ENCODE measurements at regions not wholly inside any gene's neighbourhood (a gene's known extent, or its start where the extent isn't known, plus 50 kb on each side); places are given as distances from the start of the nearest gene placed in this dataset.
"Not testable (repeated sequence)": the region's sequence is repeated elsewhere in the genome, so short reads cannot be mapped to it uniquely, and the experiment has no call there.

- Mint-ChIP-seq H3K27ac (no peak overlapping the region), H3K4me3 (no peak overlapping the region), H3K36me3 (ENCODE audit: low read depth) (no peaks in the 10 kb centered on the region), H3K4me1 (ENCODE audit: low read depth) (peaks cover 5% of the 10 kb centered on the region), H3K9me3 (no peaks in the 10 kb centered on the region), H3K27me3 (ENCODE audit: low read depth) (peaks cover 14% of the 10 kb centered on the region)
These were observed 1233.2 kb upstream of the ZEB2 start for GRCh38 chr2:145753041-145753608.

GRCh38 chr2:145752091-145752806, 1232.3 kb upstream of the ZEB2 start:
- H3K27ac Mint-ChIP-seq = no peak overlapping the region
- no peak overlapping the region for H3K4me3 Mint-ChIP-seq
- H3K27me3 Mint-ChIP-seq (ENCODE audit: low read depth) = peaks cover 14% of the 10 kb centered on the region
- H3K9me3 Mint-ChIP-seq = no peaks in the 10 kb centered on the region
- no peaks in the 10 kb centered on the region for H3K36me3 Mint-ChIP-seq (ENCODE audit: low read depth)
- peaks cover 7% of the 10 kb centered on the region for H3K4me1 Mint-ChIP-seq (ENCODE audit: low read depth)

- no peak overlapping the region for H3K27ac Mint-ChIP-seq
- no peak overlapping the region for H3K4me3 Mint-ChIP-seq
- H3K9me3 Mint-ChIP-seq = no peaks in the 10 kb centered on the region
- peaks cover 14% of the 10 kb centered on the region for H3K27me3 Mint-ChIP-seq (ENCODE audit: low read depth)
- H3K36me3 Mint-ChIP-seq (ENCODE audit: low read depth) = no peaks in the 10 kb centered on the region
- peaks cover 7% of the 10 kb centered on the region for H3K4me1 Mint-ChIP-seq (ENCODE audit: low read depth)
These were observed 1231.7 kb upstream of the ZEB2 start for GRCh38 chr2:145751629-145752028.

- Mint-ChIP-seq H3K27me3 (ENCODE audit: low read depth) (peaks cover 14% of the 10 kb centered on the region), H3K9me3 (no peaks in the 10 kb centered on the region), H3K27ac (no peak overlapping the region), H3K4me3 (no peak overlapping the region), H3K4me1 (ENCODE audit: low read depth) (peaks cover 7% of the 10 kb centered on the region), H3K36me3 (ENCODE audit: low read depth) (no peaks in the 10 kb centered on the region)
These were observed 1231.2 kb upstream of the ZEB2 start for GRCh38 chr2:145751155-145751554.

GRCh38 chr2:145750612-145751011, 1230.7 kb upstream of the ZEB2 start:
- H3K27ac Mint-ChIP-seq = no peak overlapping the region
- no peaks in the 10 kb centered on the region for H3K9me3 Mint-ChIP-seq
- H3K27me3 Mint-ChIP-seq (ENCODE audit: low read depth) = peaks cover 14% of the 10 kb centered on the region
- H3K4me1 Mint-ChIP-seq (ENCODE audit: low read depth) = peaks cover 7% of the 10 kb centered on the region
- no peaks in the 10 kb centered on the region for H3K36me3 Mint-ChIP-seq (ENCODE audit: low read depth)
- no peak overlapping the region for H3K4me3 Mint-ChIP-seq

GRCh38 chr2:145750144-145750543, 1230.2 kb upstream of the ZEB2 start:
- H3K36me3 Mint-ChIP-seq (ENCODE audit: low read depth) = no peaks in the 10 kb centered on the region
- H3K4me3 Mint-ChIP-seq = no peak overlapping the region
- H3K27me3 Mint-ChIP-seq (ENCODE audit: low read depth) = peaks cover 10% of the 10 kb centered on the region
- no peaks in the 10 kb centered on the region for H3K9me3 Mint-ChIP-seq
- H3K27ac Mint-ChIP-seq = no peak overlapping the region
- peaks cover 8% of the 10 kb centered on the region for H3K4me1 Mint-ChIP-seq (ENCODE audit: low read depth)

- H3K9me3 Mint-ChIP-seq = no peaks in the 10 kb centered on the region
- H3K27ac Mint-ChIP-seq = no peak overlapping the region
- H3K4me1 Mint-ChIP-seq (ENCODE audit: low read depth) = peaks cover 11% of the 10 kb centered on the region
- no peaks in the 10 kb centered on the region for H3K36me3 Mint-ChIP-seq (ENCODE audit: low read depth)
- H3K4me3 Mint-ChIP-seq = no peak overlapping the region
- peaks cover 6% of the 10 kb centered on the region for H3K27me3 Mint-ChIP-seq (ENCODE audit: low read depth)
These were observed 1229.6 kb upstream of the ZEB2 start for GRCh38 chr2:145749556-145749955.

GRCh38 chr2:145748927-145749326, 1229.0 kb upstream of the ZEB2 start:
- no peaks in the 10 kb centered on the region for H3K9me3 Mint-ChIP-seq
- H3K36me3 Mint-ChIP-seq (ENCODE audit: low read depth) = no peaks in the 10 kb centered on the region
- H3K27me3 Mint-ChIP-seq (ENCODE audit: low read depth) = peaks cover 4% of the 10 kb centered on the region
- peaks cover 13% of the 10 kb centered on the region for H3K4me1 Mint-ChIP-seq (ENCODE audit: low read depth)
- H3K27ac Mint-ChIP-seq = no peak overlapping the region
- H3K4me3 Mint-ChIP-seq = no peak overlapping the region

GRCh38 chr2:145747715-145748114, 1227.8 kb upstream of the ZEB2 start:
- Mint-ChIP-seq H3K36me3 (ENCODE audit: low read depth) (no peaks in the 10 kb centered on the region), H3K27ac (no peak overlapping the region), H3K27me3 (ENCODE audit: low read depth) (peaks cover 4% of the 10 kb centered on the region), H3K4me3 (no peak overlapping the region), H3K4me1 (ENCODE audit: low read depth) (peaks cover 13% of the 10 kb centered on the region), H3K9me3 (no peaks in the 10 kb centered on the region)

GRCh38 chr2:145745387-145745721, 1225.4 kb upstream of the ZEB2 start:
- peaks cover 10% of the 10 kb centered on the region for H3K4me1 Mint-ChIP-seq (ENCODE audit: low read depth)
- not testable (repeated sequence) for H3K27ac Mint-ChIP-seq; H3K9me3 Mint-ChIP-seq; H3K4me3 Mint-ChIP-seq; H3K27me3 Mint-ChIP-seq (ENCODE audit: low read depth); H3K36me3 Mint-ChIP-seq (ENCODE audit: low read depth)

GRCh38 chr2:145744541-145745386, 1224.8 kb upstream of the ZEB2 start:
- Mint-ChIP-seq H3K27me3 (ENCODE audit: low read depth) (no peaks in the 10 kb centered on the region), H3K9me3 (no peaks in the 10 kb centered on the region), H3K36me3 (ENCODE audit: low read depth) (no peaks in the 10 kb centered on the region), H3K4me3 (no peak overlapping the region), H3K4me1 (ENCODE audit: low read depth) (peaks cover 10% of the 10 kb centered on the region), H3K27ac (no peak overlapping the region)

- H3K27ac Mint-ChIP-seq = no peak overlapping the region
- H3K36me3 Mint-ChIP-seq (ENCODE audit: low read depth) = no peaks in the 10 kb centered on the region
- H3K9me3 Mint-ChIP-seq = no peaks in the 10 kb centered on the region
- no peaks in the 10 kb centered on the region for H3K27me3 Mint-ChIP-seq (ENCODE audit: low read depth)
- no peak overlapping the region for H3K4me3 Mint-ChIP-seq
- H3K4me1 Mint-ChIP-seq (ENCODE audit: low read depth) = peaks cover 8% of the 10 kb centered on the region
These were observed 1223.1 kb upstream of the ZEB2 start for GRCh38 chr2:145743011-145743410.

- Mint-ChIP-seq H3K27me3 (ENCODE audit: low read depth) (no peaks in the 10 kb centered on the region), H3K9me3 (no peaks in the 10 kb centered on the region), H3K4me3 (no peak overlapping the region), H3K27ac (no peak overlapping the region), H3K4me1 (ENCODE audit: low read depth) (peaks cover 6% of the 10 kb centered on the region), H3K36me3 (ENCODE audit: low read depth) (no peaks in the 10 kb centered on the region)
These were observed 1221.7 kb upstream of the ZEB2 start for GRCh38 chr2:145741636-145742035.

GRCh38 chr2:145741181-145741580, 1221.3 kb upstream of the ZEB2 start:
- no peak overlapping the region for H3K4me3 Mint-ChIP-seq
- no peaks in the 10 kb centered on the region for H3K36me3 Mint-ChIP-seq (ENCODE audit: low read depth)
- no peak overlapping the region for H3K27ac Mint-ChIP-seq
- H3K4me1 Mint-ChIP-seq (ENCODE audit: low read depth) = peaks cover 6% of the 10 kb centered on the region
- H3K9me3 Mint-ChIP-seq = no peaks in the 10 kb centered on the region
- H3K27me3 Mint-ChIP-seq (ENCODE audit: low read depth) = no peaks in the 10 kb centered on the region

- no peak overlapping the region for H3K4me3 Mint-ChIP-seq
- H3K27me3 Mint-ChIP-seq (ENCODE audit: low read depth) = no peaks in the 10 kb centered on the region
- peaks cover 6% of the 10 kb centered on the region for H3K4me1 Mint-ChIP-seq (ENCODE audit: low read depth)
- H3K27ac Mint-ChIP-seq = no peak overlapping the region
- H3K36me3 Mint-ChIP-seq (ENCODE audit: low read depth) = no peaks in the 10 kb centered on the region
- H3K9me3 Mint-ChIP-seq = no peaks in the 10 kb centered on the region
These were observed 1220.4 kb upstream of the ZEB2 start for GRCh38 chr2:145740302-145740701.

Measured in T-helper 1 cell treated with Interleukin-12 subunit alpha and Interleukin-12 subunit beta and Interleukin-4 antibody, amounts not matched to agents 30 μg/mL and 1 μg/mL, for 36 hours (primary cell).